WTC11 (cell line): ENCODE measurements at regions not wholly inside any gene's neighbourhood (a gene's known extent, or its start where the extent isn't known, plus 50 kb on each side); places are given as distances from the start of the nearest gene placed in this dataset.

Source experiments
- ATAC-seq: fragments of 200-7000 bp; cut with Tn5 transposase; 2 replicates; pipeline ENCODE4 v1.10.0; 2021; ENCODE audit warnings: mild to moderate bottlenecking, moderate library complexity
- CTCF ChIA-PET: fragments of 300-600 bp; sonication (Branson Sonifier 250); formaldehyde crosslinking; loops from one replicate; lab custom pipeline; 2021; ENCODE audit warnings: antibody characterized with exemption; lab: Charles Lee
- POLR2A ChIA-PET: fragments of 350-600 bp; sonication (Branson Sonifier 250); formaldehyde crosslinking; loops from one replicate; lab custom pipeline; 2021; ENCODE audit warnings: antibody characterized with exemption; lab: Charles Lee
- DNase-seq: peaks from one replicate; pipeline ENCODE4 v3.0.0; 2021; ENCODE audit warnings: low spot score
- H3K27ac Mint-ChIP-seq: 2 replicates; pipeline ENCODE4 v1.8.0; 2021; ENCODE audit warnings: mixed read lengths
- H3K27me3 Mint-ChIP-seq: 2 replicates; pipeline ENCODE4 v1.8.0; 2021; ENCODE audit warnings: low read depth, mild to moderate bottlenecking, moderate library complexity, mixed read lengths
- H3K36me3 Mint-ChIP-seq: 2 replicates; pipeline ENCODE4 v1.8.0; 2021; ENCODE audit warnings: mixed read lengths
- H3K4me1 Mint-ChIP-seq: 2 replicates; pipeline ENCODE4 v1.8.0; 2022; ENCODE audit warnings: mixed read lengths
- H3K4me3 Mint-ChIP-seq: 2 replicates; pipeline ENCODE4 v1.8.0; 2021; ENCODE audit warnings: mild to moderate bottlenecking, moderate library complexity, mixed read lengths
- H3K9me3 Mint-ChIP-seq: 2 replicates; pipeline ENCODE4 v1.8.0; 2021; ENCODE audit warnings: mixed read lengths
- ARID4B ChIP-seq: sonication (generic); formaldehyde crosslinking; IDR thresholded peaks from 2 replicates; pipeline ENCODE4 v1.8.0; 2023; ENCODE audit warnings: missing genetic modification reagents, mild to moderate bottlenecking, borderline replicate concordance
- ATF6 ChIP-seq: sonication (generic); formaldehyde crosslinking; IDR thresholded peaks from 2 replicates; pipeline ENCODE4 v1.8.1; 2023; ENCODE audit warnings: mild to moderate bottlenecking, missing genetic modification reagents
- CDX4 ChIP-seq: fragments of 250-450 bp; sonication (Bioruptor Pico); IDR thresholded peaks from 2 replicates; pipeline ENCODE4 v1.9.0; 2021; ENCODE audit warnings: moderate library complexity, mild to moderate bottlenecking, inconsistent platforms, borderline replicate concordance
- FOXJ3 ChIP-seq: sonication (generic); formaldehyde crosslinking; IDR thresholded peaks from 2 replicates; pipeline ENCODE4 v1.9.0; 2021; ENCODE audit warnings: missing genetic modification reagents, mild to moderate bottlenecking, borderline replicate concordance
- FOXP4 ChIP-seq: sonication (generic); formaldehyde crosslinking; IDR thresholded peaks from 2 replicates; pipeline ENCODE4 v1.8.0; 2022; ENCODE audit warnings: mild to moderate bottlenecking, missing genetic modification reagents
- IRF1 ChIP-seq: sonication (generic); formaldehyde crosslinking; IDR thresholded peaks from 2 replicates; pipeline ENCODE4 v1.8.0; 2023; ENCODE audit warnings: missing genetic modification reagents
- IRF2 ChIP-seq: sonication (generic); formaldehyde crosslinking; IDR thresholded peaks from 2 replicates; pipeline ENCODE4 v1.8.0; 2022; ENCODE audit warnings: low read depth, missing genetic modification reagents, borderline replicate concordance
- NFATC4 ChIP-seq: fragments of 250-450 bp; sonication (Bioruptor Pico); IDR thresholded peaks from 2 replicates; pipeline ENCODE4 v1.9.0; 2021; ENCODE audit warnings: mild to moderate bottlenecking
- SMAD3 ChIP-seq: sonication (generic); formaldehyde crosslinking; IDR thresholded peaks from 2 replicates; pipeline ENCODE4 v1.8.0; 2022; ENCODE audit warnings: missing genetic modification reagents, mild to moderate bottlenecking, borderline replicate concordance
- SMAD4 ChIP-seq: sonication (generic); formaldehyde crosslinking; IDR thresholded peaks from 2 replicates; pipeline ENCODE4 v1.8.0; 2022; ENCODE audit warnings: mild to moderate bottlenecking, missing genetic modification reagents
- SOX15 ChIP-seq: fragments of 250-450 bp; sonication (Bioruptor Pico); IDR thresholded peaks from 2 replicates; pipeline ENCODE4 v1.9.0; 2021; ENCODE audit warnings: mild to moderate bottlenecking
- TEAD4 ChIP-seq: sonication (generic); formaldehyde crosslinking; IDR thresholded peaks from 2 replicates; pipeline ENCODE4 v1.8.0; 2022; ENCODE audit warnings: mild to moderate bottlenecking, missing genetic modification reagents
- USF2 ChIP-seq: sonication (generic); formaldehyde crosslinking; IDR thresholded peaks from 2 replicates; pipeline ENCODE4 v1.8.1; 2023; ENCODE audit warnings: mild to moderate bottlenecking, missing genetic modification reagents, moderate library complexity
- ZNF396 ChIP-seq: fragments of 250-450 bp; sonication (Bioruptor Pico); IDR thresholded peaks from 2 replicates; pipeline ENCODE4 v1.8.0; 2021; ENCODE audit warnings: mild to moderate bottlenecking, moderate library complexity, borderline replicate concordance
- ZNF425 ChIP-seq: fragments of 250-450 bp; sonication (Bioruptor Pico); conservative IDR thresholded peaks from 2 replicates; pipeline ENCODE4 v1.9.0; 2021; ENCODE audit warnings: mild to moderate bottlenecking

GRCh38 chr3:148223266-148223665, 474.4 kb upstream of the AGTR1 start:
- Mint-ChIP-seq H3K4me3 (no peak overlapping the region), H3K4me1 (peaks cover 3% of the 10 kb centered on the region), H3K27me3 (no peaks in the 10 kb centered on the region; the same call in 1 of the 2 replicates), H3K27ac (no peak overlapping the region), H3K9me3 (no peaks in the 10 kb centered on the region), H3K36me3 (no peaks in the 10 kb centered on the region)
- DNase-seq, result no peak
- POLR2A ChIA-PET, result no interaction called here
- ATAC-seq, result no peak
- CTCF ChIA-PET, result interaction anchor here (1.3 kb wide), 1 partner anchor 20 kb away, joined by 4 read pairs; no protein-coding TSS in a partner anchor
- TF ChIP-seq IRF2 (CRISPR knock-in tag) (no peak), IRF1 (CRISPR knock-in tag) (no peak), ATF6 (CRISPR knock-in tag) (no peak), TEAD4 (CRISPR knock-in tag) (no peak), FOXJ3 (no peak), SOX15 (CRISPR knock-in tag) (no peak), ARID4B (no peak), SMAD4 (CRISPR knock-in tag) (no peak), FOXP4 (CRISPR knock-in tag) (no peak)

- no peak for ATAC-seq
- Mint-ChIP-seq H3K4me1 (peaks cover 3% of the 10 kb centered on the region), H3K27ac (no peak overlapping the region), H3K36me3 (no peaks in the 10 kb centered on the region), H3K9me3 (no peaks in the 10 kb centered on the region), H3K4me3 (no peak overlapping the region), H3K27me3 (no peaks in the 10 kb centered on the region)
- no peak for DNase-seq
- POLR2A ChIA-PET, result no interaction called here
- CTCF ChIA-PET, result no interaction called here
- TF ChIP-seq USF2 (no peak), SMAD3 (no peak), ZNF396 (no peak), CDX4 (CRISPR knock-in tag) (no peak), ZNF425 (CRISPR knock-in tag) (no peak), NFATC4 (no peak), ARID4B (no peak)
Observed at GRCh38 chr3:148226246-148226645, 471.5 kb upstream of the AGTR1 start.
